A172 (cell line): ENCODE measurements at regions not wholly inside any gene's neighbourhood (a gene's known extent, or its start where the extent isn't known, plus 50 kb on each side); places are given as distances from the start of the nearest gene placed in this dataset.

Source experiments
- DNase-seq: peaks from one replicate; pipeline ENCODE4 v3.0.0-alpha.2; 2015; ENCODE audit warnings: low spot score

DNA sequence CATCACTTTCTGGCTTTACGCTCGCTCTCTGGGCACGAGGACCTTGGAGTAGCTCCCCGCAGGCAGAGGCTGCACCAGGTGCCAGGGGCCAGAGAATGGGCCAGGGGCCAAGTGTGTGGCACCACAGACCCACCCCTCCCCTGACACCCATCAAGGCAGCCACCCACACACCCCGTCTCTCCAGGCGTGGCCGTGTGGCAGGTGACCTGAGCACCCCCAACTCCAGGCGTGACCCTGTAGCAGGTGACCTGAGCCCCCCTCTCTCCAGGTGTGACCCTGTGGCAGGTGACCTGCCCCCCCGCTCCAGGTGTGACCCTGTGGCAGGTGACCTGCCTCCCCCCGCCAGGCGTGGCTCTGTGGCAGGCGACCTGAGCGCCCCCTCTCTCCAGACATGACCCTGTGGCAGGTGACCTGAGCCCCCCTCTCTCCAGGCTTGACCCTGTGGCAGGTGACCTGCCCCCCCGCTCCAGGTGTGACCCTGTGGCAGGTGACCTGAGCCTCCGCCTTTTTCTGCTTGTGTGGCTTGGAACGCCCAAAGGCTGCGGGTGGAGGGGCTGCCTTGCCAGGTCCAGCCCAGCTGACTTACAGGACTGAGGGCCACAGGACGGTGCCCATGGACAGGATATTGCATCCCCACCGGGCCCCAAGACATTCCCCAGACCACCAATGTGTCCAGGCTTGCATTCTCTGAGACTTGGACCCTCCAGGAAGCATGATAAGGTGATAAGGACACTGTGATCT is 667.2 kb downstream of the BRD1 start:
- DNase-seq, result no peak

DNA sequence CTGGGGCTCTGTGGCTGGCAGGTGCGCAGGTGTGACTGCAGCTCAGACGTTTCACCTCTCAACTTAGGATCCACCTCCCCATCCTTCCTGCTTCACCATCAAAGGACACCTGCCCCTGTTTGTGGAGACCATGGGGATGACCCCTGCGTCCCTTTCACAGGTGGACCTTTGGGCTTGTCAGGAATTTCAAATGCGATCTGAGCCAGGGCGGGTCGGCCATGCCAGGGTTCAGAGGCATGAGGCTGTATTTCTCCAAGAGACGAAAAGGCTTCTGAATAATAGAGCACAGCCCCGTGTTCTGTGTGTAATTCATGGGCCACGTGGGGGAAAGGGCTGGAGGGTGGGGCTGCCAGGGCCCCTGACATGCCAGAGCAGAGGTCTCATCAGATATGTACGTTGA is 668.0 kb downstream of the BRD1 start:
- DNase-seq, result no peak

DNA sequence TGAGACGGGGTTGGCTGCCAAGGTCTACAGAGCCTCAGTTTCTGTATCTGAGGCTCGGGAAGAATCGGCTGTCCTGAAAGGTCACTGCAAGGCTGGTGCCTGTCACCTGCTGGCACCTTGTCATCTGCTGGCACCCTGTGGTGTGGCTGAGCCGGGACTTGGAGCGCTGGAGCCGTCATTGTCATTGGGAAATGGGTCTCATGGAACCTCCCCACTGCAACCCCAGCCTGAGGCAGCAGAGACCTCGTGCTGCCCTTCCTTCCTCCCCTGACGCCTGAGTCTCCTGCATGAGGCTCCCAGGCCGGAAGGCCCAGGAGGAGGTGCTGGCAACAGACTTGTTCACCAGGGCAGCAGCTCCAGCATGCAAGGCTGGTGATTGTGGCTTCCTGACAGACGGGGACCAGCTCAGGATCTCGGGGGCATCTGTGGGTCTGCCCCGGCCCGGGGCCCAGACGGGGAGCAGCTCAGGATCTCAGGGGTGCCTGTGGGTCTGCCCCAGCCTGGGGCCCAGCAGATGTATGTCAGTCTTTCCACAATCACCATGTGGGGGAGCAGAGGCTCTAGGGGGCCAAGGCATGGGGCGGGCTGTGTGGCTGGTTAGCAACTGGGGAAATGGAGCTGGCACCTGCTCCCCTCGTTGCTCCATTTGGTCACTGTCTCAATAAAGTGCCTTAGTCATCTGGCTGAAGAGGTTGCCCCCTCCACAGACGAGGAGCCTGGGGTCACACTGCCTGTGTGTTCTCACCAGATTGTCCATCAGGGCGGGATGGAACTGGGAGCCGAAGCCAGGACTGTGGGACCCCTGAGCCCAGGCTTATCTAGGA is 668.7 kb downstream of the BRD1 start:
- no peak for DNase-seq

DNA sequence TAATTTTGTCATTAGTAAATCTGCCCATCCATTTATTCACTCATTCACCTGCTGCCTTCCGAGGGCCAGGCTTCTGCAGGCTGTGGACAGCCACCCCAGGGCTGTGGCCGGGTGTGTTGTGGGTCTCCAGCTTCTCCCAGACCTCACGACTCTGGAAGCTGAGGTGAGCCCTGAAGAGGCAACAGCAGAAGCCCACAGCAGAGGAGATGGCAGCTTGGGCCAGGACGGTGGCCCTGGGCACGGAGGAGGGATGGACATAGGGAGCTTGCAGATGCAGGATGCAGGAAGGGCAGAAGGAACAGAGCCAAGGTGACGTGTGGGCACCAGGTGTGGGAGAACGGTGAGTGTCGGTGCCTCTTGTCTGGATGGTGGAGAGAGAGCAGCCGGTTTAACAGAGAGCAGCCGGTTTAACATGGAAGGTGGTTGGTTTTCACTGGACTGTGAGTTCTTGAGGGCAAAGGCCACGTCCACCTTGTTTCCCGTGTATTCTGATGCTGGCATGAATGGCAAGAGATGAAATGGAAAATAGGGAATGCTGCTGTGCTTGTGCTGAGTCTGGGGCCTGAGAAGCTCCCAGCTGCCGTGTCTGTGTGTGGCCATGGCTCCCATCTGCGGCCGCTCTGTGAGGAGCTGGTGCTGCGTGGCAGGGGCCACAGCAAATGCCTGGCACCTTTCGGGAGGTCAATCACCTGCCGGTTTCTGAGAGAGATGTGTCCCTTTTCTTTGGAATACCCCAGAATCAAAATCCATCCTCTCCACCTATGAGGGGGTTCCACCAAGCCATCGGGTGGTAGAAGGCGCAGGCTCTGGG is 669.9 kb downstream of the BRD1 start:
- no peak for DNase-seq

DNA sequence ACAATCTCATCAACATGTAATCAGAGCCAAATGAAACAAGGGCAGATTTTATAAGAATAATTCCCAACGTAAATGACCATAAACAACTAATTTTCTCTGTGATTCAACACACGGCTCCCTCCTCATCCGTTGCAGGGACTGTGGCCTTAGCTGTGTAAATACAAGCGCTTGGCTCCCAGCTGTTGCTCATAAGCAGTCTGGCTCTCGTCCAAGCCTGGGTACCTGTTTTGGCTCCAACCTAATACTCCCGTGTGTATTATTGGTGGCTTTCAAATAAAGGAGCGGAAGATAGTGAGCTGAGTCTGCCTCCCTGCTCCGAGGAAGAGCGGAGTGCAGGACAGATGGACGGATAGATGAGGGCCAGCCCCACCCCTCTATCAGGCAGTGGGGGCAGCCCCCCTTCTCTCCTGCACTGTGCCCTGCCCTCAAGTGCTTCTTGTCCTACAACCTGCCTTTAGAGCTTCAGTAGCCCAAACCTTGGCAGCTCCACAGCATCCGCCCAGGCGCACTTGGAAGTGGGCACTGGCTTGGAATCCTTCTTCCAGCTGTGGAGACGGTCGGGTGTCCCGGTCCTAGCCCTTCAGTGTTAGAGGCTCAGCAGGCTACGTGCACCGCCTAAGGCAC is 670.9 kb downstream of the BRD1 start:
- no peak for DNase-seq

DNA sequence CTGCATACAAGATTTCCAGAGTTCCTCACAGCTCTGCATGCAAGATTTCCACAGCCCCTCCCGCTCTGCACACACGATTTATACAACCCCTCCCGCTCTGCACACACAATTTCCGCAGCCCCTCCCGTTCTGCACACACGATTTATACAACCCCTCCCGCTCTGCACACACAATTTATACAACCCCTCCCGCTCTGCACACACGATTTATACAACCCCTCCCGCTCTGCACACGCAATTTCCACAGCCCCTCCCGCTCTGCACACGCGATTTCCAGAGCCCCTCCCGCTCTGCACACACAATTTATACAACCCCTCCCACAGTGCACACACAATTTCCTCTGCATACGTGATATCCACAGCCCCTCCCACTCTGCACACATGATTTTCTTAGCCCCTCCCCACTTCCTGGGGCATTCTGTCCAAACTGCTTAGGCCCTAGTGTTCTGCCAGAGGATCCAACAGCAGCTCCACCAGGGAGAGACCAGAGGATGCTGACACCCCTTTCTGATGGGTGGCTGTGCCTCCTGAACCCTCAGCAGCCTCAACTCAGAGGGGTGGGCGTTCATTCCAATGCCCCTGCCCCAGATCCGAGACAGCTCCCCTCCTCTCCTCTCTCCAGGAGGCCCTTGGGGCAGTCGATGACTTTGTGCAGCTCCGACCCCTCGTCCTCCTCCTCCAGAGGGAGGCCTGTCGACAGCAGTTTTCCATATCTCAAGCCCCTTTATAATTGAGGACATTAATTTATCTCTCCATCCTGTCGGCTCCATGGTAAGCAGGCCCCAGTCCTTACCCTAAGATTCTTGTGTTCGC is 671.7 kb downstream of the BRD1 start:
- no peak for DNase-seq

DNA sequence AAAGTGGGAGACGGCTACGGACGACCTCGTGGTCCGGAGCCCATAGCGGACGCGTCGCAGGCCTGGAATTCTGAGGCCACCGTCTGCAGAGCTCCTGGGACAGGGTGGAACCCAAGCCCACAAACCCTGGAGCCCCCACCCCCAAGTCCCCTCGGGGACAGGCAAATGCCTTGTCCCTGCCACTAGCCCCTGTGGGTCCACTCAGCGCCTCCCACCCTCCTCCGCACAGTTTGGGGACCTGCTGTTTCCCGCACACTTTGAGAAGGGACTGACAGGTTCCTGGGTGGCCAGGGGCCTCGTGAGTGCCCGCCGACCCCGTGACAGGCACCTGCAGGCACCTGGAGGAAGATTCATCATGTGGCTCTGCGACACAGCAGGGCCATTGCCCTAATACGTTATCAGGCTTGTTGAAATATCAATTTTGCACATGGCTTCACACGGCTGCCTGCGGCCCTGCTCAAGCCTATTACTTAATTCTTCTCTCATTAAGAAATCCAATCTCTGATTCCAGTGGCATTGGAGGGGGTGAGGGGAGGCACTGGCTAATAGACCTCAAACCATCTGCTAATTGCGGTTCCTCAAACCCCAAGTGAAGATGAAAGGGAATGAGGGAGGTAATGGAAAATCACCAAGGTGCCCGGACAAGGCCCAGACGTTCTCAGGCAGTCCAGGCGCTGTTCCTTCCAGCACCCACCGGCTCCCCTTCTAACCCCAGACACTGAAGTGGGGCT is 672.5 kb downstream of the BRD1 start:
- no peak for DNase-seq

DNA sequence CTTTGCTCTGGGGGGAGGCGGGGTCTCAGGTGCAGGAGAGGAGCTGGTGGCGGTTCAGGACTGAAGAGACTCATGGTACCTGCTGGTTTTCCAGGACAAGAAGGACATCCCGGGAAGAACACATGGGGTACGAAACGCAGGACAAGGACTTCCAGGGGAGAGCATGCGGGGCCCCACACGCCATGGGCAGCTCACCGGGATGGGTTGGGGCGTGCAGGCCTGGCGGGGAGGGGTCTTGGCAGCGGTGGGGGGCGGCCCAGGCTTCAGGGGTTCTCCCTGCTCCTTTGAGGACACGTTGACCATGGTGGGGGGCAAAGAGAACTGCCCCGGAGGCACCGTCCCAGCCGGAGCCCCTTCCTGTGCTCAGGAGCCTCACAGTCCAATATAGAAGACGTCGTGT is 673.2 kb downstream of the BRD1 start:
- no peak for DNase-seq

DNA sequence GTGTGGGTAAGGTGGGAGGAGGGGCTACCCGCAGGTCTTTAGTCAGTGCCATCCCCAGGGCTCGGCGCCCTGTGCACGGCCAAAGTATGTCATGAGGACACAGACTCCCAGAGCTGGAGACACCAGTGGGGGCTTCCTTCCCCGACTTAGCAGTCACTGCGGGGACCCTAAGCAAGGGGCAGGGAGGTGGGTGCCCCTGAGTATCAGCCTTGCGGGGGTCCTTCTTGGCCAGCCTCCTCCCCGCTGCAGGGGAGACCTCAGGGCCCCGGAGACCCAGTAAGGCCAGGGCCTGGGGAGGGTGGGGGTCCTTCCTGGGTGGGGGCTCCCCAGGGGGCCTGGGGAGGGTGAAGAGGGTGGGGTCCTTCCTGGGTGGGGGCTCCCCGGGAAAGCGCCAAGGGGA is 673.8 kb downstream of the BRD1 start:
- no peak for DNase-seq

DNA sequence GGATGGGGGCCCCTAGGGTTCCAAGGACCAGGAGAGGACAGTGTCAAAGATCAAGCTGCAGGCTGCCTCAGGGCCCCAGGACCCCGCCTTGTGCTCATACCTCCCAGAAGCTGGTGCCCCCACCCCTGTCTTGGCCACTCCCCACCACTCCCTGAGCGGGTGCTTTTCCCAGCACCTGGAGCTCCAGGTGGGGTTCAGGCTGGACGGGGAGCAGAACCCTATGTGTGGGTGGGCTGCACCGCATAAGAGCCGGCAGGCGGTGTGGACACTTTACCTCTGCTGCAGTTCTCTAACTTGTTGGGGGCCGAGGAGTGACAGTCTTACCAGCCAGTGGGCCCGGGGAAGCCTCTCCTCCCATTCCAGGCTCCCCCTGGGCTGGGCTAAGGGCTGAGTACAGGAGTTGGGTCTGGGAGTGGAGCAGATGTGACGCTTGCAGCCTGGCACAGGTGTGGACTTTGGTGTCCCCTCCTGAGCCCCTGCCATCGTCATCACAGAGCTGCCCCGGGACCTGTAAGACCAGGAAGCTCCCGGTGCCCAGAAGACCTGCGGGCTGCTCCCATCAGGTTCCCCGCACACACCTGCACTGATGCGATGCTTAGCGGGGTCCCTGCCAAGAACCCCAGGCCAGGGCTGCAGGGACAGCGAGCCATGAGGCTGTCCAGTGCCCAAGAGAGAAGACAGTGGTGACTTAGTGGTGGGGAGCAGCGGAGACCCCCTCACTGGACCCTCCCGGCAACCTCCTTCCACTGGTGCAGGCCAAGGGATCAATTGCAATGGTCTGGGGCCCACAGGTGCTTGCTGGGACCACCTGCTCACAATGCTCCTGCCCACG is 674.5 kb downstream of the BRD1 start:
- no peak for DNase-seq

DNA sequence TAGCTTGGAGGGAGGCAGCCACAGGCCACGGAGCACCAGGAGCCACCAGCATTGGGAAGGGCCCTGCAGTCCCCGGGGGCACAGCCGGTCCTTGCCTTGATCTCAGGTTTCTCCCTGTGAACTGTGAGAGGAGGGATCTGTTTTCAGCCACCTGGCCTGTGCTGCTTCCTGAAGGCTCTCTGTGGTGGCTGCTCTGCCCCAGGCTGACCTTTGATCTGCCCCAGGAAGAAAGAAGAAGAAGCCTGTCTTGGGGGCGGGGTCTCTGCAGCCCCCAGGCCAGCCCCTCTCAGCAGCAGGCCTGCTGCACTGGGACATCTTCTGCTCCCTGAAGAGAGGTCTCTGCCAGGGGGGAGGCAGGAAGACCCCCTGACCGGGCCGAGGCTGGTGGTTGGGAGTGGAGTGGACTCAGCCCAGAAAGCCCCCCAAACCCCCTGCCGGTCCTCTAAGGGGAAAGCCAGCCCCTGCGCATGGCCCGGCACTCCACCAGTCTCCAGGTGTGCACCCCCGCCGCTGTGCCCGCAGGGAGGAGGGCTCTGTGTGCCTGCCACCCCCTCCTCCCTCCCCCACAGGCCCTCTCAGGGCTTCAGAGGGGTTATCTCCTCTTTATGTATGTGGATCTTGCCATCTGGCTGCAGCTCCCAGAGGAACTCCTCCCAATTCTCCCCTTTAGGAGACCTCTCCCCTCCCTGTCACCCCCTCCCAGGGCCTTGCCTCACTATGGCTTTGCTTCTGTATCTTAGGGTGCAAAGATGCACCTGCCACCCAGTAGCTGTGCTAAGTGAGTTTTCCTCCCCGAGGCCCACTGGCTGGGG is 675.3 kb downstream of the BRD1 start:
- no peak for DNase-seq

DNA sequence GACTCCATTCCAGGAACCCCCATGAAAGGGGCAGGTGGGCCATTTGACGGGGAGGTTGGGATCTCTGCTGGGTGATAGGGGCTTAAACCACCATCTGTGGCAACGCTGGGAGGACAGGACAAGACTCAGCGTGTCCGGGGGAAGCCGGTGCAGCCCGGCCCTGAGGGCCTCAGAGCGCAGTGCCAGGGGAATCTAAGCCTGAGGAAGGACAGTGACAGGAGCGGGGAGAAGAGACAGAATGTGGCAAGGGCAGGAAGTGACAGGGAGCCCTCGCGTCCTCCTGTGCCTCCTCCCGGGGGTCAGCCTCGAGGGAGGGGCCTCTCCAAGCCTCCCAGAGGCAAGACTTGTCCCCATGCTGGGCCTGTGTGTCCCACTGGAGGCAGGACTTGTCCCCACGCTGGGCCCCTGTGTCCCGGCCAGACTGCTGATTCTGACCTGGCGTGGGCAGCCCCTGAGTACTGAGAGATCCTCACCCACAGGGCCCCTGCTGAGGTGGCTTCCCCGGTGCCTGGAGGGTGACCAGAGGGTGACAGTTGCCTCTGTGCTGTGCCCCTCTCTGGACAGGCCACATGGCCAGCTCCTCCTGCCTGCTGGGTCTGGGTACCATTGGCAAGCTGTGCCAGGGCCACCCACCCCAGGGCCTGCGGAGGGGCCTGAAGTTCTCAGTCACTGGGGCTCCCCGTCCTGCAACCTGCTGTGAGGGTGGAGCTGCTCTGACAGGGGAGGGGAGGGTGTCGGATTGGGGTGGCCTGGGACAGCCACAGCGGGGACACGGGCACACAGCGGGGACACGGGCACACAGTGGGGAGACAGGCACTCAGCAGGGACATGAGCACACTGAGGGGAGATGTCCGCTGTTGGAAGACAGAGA is 676.2 kb downstream of the BRD1 start:
- no peak for DNase-seq

DNA sequence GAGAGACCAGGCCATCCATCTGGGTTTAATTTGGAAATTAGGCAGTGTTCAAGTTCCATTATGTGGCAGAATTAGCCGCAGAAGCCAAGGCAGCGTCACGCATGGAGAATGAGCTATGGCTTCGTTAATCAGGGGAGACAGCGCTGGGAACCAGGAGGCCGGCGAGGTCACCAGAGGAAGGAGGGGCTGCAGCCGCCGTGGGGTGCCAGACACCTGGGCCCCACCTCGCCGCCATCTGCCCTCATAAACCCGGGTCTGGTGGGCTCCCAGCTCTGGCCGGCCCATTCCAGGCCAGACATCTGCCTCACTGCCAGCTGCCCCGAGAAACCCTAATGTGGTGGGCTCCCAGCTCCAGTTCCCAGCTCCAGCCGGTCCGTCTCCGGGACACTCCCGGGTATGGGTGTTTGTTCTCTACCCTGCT is 676.9 kb downstream of the BRD1 start:
- DNase-seq, result no peak

DNA sequence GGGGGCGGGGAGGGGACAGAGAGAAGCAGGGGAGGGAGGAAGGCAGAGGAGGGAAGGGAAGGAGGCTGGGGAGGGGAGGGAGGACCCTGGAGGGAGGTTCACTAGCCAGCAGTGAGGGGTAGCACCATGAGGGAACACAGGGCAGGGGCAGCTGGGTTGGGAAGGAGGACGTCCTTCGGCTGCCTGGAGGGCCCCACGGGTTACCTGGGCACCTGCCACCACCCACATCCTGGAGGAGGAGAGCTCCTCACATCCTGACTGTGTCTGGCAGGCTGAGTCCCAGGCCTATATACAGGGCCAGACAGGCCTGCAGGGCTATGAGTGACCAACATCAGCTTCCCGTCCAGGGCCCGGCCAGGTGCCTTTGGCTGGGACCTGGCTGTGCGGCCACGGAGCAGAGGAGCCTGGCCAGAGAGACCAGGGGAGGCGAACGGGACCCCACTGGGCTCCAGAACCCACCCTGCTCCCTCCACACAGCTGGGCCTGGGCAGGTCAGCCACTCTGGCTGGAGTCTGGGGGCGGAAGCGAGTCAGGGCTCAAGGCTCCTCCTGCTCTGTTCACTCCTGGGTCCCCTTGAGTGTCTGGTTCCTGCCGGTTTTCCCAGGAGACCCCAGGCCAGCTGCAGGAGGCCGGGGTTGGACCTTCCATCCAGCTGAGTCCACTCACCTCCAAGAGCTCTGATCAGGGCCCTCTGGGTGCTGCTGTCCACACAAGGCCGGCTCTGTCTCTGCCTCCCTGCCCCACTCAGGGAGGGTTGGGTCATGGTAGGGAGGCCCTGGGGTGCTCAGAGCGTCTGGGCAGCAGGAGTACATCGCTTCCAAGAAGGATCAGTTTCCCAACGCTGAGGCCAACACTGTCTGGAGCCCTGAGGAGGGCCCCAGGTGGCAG is 677.7 kb downstream of the BRD1 start:
- no peak for DNase-seq

DNA sequence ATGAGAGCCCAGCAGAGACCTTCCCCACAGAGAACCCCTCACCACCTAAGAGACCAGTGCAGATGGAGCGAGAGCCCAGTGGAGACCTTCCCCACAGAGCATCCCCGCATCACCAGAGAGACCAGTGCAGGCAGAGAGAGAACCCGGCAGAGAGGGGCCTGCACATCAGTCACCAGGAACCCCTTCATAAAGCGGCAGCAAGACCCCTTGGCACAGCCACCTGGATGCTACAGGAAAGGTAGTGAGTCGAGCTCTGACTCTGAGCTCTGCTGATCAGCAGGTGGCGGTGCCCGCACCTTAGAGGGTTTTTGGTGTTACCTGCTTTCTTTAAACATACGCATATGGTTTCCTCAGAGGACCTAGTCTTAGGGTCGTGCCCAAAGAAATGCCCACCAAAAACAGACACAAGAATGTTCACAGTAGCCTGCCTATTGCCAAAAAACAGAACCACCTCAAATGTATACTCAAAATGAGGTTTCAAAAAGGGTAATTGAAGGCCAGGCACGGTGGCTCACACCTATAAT is 678.7 kb downstream of the BRD1 start:
- no peak for DNase-seq

DNA sequence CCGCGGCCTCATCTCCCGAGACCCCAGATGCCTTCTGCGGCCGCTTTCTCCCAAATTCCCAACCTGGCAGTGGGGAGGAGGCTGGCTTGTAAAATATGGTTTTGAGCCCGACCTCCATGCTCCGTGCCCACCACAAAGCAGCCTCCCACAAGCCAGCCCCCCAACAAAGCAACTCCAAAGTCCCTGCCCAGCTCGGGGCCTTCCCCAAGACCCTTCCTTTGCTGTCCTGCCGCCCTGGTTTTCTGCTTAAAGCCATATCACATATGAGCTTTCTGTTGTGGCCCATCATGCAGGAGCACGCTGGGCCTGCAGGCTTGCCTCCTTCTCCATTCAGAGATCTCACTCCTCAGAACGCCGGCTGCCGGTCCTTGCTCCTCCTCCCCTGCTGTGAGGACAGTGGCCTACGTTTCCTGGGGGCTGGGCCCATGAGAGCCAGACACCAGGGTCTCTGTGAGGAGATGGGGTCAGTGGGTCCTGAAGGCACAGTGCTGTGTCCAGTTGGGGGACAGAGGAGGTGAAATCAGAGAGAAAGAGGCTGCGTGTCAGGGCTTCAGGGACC is 680.0 kb downstream of the BRD1 start:
- DNase-seq, result no peak
